Fibroblast of lung (primary cell): ENCODE measurements at regions not wholly inside any gene's neighbourhood (a gene's known extent, or its start where the extent isn't known, plus 50 kb on each side); places are given as distances from the start of the nearest gene placed in this dataset.
"Not testable (repeated sequence)": the region's sequence is repeated elsewhere in the genome, so short reads cannot be mapped to it uniquely, and the experiment has no call there.

Experiments
- DNase-seq, 2 donors: peaks; one replicate each; pipeline versions ENCODE4 v3.0.0 to v3.0.0-alpha.2; 2010; ENCODE audit warnings: low read depth in 2 of 2
- H2AFZ ChIP-seq: 2 replicates; pipeline ENCODE4 v1.5.1; 2012; ENCODE audit warnings: low read length, control low read depth, inconsistent platforms
- H3K27ac ChIP-seq: 2 replicates; pipeline ENCODE4 v1.5.1; 2011; ENCODE audit warnings: low read length, control low read depth; ENCODE audit not compliant: insufficient read depth
- H3K27me3 ChIP-seq: 2 replicates; pipeline ENCODE4 v1.5.1; 2011; ENCODE audit warnings: mild to moderate bottlenecking, low read length; ENCODE audit not compliant: control insufficient read depth, insufficient read depth
- H3K36me3 ChIP-seq: 2 replicates; pipeline ENCODE4 v1.5.1; 2011; ENCODE audit warnings: low read length; ENCODE audit not compliant: control insufficient read depth, insufficient read depth
- H3K4me1 ChIP-seq: 2 replicates; pipeline ENCODE4 v1.5.1; 2011; ENCODE audit warnings: low read length; ENCODE audit not compliant: control insufficient read depth, insufficient read depth; ENCODE audit errors: extremely low read depth
- H3K4me2 ChIP-seq: 2 replicates; pipeline ENCODE4 v1.5.1; 2011; ENCODE audit warnings: low read length, control low read depth; ENCODE audit not compliant: insufficient read depth; ENCODE audit errors: extremely low read depth
- H3K4me3 ChIP-seq, 4 experiments: fragments of 200-600 bp in 1 of 4; sonication (generic) in 1 of 4; replicated peaks in 1 of 4; 2 replicates each; pipeline ENCODE4 v1.5.1; 2011 to 2016; ENCODE audit warnings: low read length in 4 of 4, low read depth in 3 of 4, mild to moderate bottlenecking in 3 of 4, control low read depth in 2 of 4, inconsistent platforms in 1 of 4, mixed read lengths in 1 of 4; ENCODE audit not compliant: insufficient read depth in 1 of 4; ENCODE audit errors: control extremely low read depth in 1 of 4
- H3K79me2 ChIP-seq: 2 replicates; pipeline ENCODE4 v1.5.1; 2012; ENCODE audit warnings: mild to moderate bottlenecking, low read length, inconsistent platforms; ENCODE audit not compliant: control insufficient read depth, insufficient read depth
- H3K9ac ChIP-seq: 2 replicates; pipeline ENCODE4 v1.5.1; 2011; ENCODE audit warnings: mild to moderate bottlenecking, low read length, control low read depth; ENCODE audit not compliant: insufficient read depth
- H3K9me3 ChIP-seq: 2 replicates; pipeline ENCODE4 v1.5.1; 2012; ENCODE audit warnings: low read depth, low read length; ENCODE audit not compliant: control insufficient read depth, insufficient read depth
- H4K20me1 ChIP-seq: 2 replicates; pipeline ENCODE4 v1.5.1; 2011; ENCODE audit warnings: low read length; ENCODE audit not compliant: control insufficient read depth, insufficient read depth; ENCODE audit errors: extremely low read depth
- CTCF ChIP-seq, 2 donors: IDR thresholded peaks in 1 of 2; conservative IDR thresholded peaks in 1 of 2; 1 replicate in 1 of 2; 2 replicates in 1 of 2; pipeline ENCODE4 v1.5.1; 2011 to 2012; ENCODE audit warnings: low read length in 2 of 2, control low read depth in 1 of 2, inconsistent platforms in 1 of 2, low read depth in 1 of 2, mild to moderate bottlenecking in 1 of 2
- EZH2 ChIP-seq: IDR thresholded peaks from 2 replicates; pipeline ENCODE4 v1.5.1; 2012; ENCODE audit warnings: low read length, control low read depth, mild to moderate bottlenecking; ENCODE audit errors: missing control alignments

GRCh38 chr1:178664278-178664677 lies 60.8 kb upstream of the RALGPS2 start:
- Histone ChIP-seq H3K9ac (no peak overlapping the region), H3K4me1 (no peaks in the 10 kb centered on the region), H2AFZ (no peak overlapping the region), H4K20me1 (no peaks in the 10 kb centered on the region), H3K9me3 (no peaks in the 10 kb centered on the region), H3K79me2 (no peaks in the 10 kb centered on the region), H3K27me3 (no peaks in the 10 kb centered on the region), H3K4me2 (no peak overlapping the region), H3K27ac (no peak overlapping the region), H3K36me3 (no peaks in the 10 kb centered on the region), H3K4me3 (no peak overlapping the region)
- DNase-seq: no peak
- TF ChIP-seq EZH2 (no peak), CTCF (conservative IDR thresholded peaks at IDR 0.05 in 1 of 2, IDR thresholded peaks at IDR 0.05 in 1 of 2; ENCODE audit: low read depth in 1 of 2, low read length in 2 of 2) (no peak)

GRCh38 chr1:178665579-178665978 lies 59.5 kb upstream of the RALGPS2 start:
- Histone ChIP-seq H3K79me2 (no peaks in the 10 kb centered on the region), H2AFZ (no peak overlapping the region), H3K27me3 (no peaks in the 10 kb centered on the region), H3K4me3 (no peak overlapping the region), H3K27ac (no peak overlapping the region), H3K9ac (no peak overlapping the region), H4K20me1 (no peaks in the 10 kb centered on the region), H3K36me3 (no peaks in the 10 kb centered on the region), H3K4me1 (no peaks in the 10 kb centered on the region), H3K4me2 (no peak overlapping the region), H3K9me3 (no peaks in the 10 kb centered on the region)
- no peak for DNase-seq
- TF ChIP-seq EZH2 (no peak), CTCF (conservative IDR thresholded peaks at IDR 0.05 in 1 of 2, IDR thresholded peaks at IDR 0.05 in 1 of 2; ENCODE audit: low read depth in 1 of 2, low read length in 2 of 2) (no peak)

GRCh38 chr1:178666891-178667290 lies 58.2 kb upstream of the RALGPS2 start:
- H3K27me3 ChIP-seq, H3K36me3 ChIP-seq, H4K20me1 ChIP-seq, H3K27ac ChIP-seq, H3K9me3 ChIP-seq, DNase-seq, H3K4me1 ChIP-seq, H3K4me2 ChIP-seq, H3K9ac ChIP-seq, H3K79me2 ChIP-seq, H3K4me3 ChIP-seq, H2AFZ ChIP-seq: not testable (repeated sequence)

GRCh38 chr1:178672434-178672833 lies 52.6 kb upstream of the RALGPS2 start:
- Histone ChIP-seq H3K9ac (no peak overlapping the region), H4K20me1 (no peaks in the 10 kb centered on the region), H2AFZ (no peak overlapping the region), H3K27ac (no peak overlapping the region), H3K4me1 (no peaks in the 10 kb centered on the region), H3K27me3 (no peaks in the 10 kb centered on the region), H3K79me2 (no peaks in the 10 kb centered on the region), H3K9me3 (peaks cover 2% of the 10 kb centered on the region), H3K36me3 (no peaks in the 10 kb centered on the region), H3K4me2 (no peak overlapping the region), H3K4me3 (no peak overlapping the region)
- TF ChIP-seq CTCF (conservative IDR thresholded peaks at IDR 0.05 in 1 of 2, IDR thresholded peaks at IDR 0.05 in 1 of 2; ENCODE audit: low read depth in 1 of 2, low read length in 2 of 2): no peak
- no peak for TF ChIP-seq EZH2
- no peak for DNase-seq

GRCh38 chr1:178674559-178674958 lies 50.5 kb upstream of the RALGPS2 start:
- H4K20me1 ChIP-seq, H3K4me2 ChIP-seq, H3K4me3 ChIP-seq, H3K27me3 ChIP-seq, H2AFZ ChIP-seq, H3K36me3 ChIP-seq, H3K9me3 ChIP-seq, H3K4me1 ChIP-seq, H3K79me2 ChIP-seq, H3K27ac ChIP-seq, DNase-seq, H3K9ac ChIP-seq: not testable (repeated sequence)
